Fibroblast of skin of left quadriceps (primary cell): ENCODE measurements at regions not wholly inside any gene's neighbourhood (a gene's known extent, or its start where the extent isn't known, plus 50 kb on each side); places are given as distances from the start of the nearest gene placed in this dataset.
"Not testable (repeated sequence)": the region's sequence is repeated elsewhere in the genome, so short reads cannot be mapped to it uniquely, and the experiment has no call there.

Source experiments
- DNase-seq, 2 experiments: peaks; one replicate each; pipeline ENCODE4 v3.0.0-alpha.2; 2013; ENCODE audit warnings: low read depth in 2 of 2

GRCh38 chr15:22200417-22200816 lies 120.1 kb downstream of the OR4M2 start:
- DNase-seq, result not testable (repeated sequence)

DNA sequence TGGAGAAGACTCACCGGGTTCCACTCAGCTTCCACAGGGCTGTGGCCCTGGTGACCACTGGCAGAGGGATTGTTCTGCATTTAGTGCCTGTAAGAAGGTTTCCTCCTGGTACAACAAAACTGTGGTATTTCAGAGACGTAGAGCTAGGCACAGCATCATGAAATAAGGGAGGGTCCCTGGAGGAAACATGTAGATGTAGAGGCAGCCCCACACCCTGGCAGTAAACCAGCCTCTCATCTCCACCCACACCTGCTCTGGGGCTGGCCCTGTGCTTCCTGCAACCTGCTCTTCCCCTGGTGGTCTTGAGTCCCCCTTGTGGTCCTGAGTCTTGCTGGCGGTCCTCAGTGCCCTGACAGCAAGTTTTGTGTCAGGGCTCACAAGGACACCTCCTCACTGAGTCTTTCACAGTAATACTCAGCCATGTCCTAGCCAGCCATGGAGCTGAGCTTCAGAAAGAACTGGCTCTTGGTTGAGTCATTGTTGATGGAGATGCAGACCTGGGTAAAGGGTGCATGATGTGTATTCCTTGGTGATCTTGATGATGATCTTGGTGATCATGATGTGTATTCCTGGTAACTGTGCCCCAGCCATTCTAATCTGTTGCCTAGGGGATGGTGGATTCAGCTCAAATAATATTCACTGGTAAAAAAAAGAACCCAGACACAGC lies 121.8 kb downstream of the OR4M2 start:
- DNase-seq, result not testable (repeated sequence)

DNA sequence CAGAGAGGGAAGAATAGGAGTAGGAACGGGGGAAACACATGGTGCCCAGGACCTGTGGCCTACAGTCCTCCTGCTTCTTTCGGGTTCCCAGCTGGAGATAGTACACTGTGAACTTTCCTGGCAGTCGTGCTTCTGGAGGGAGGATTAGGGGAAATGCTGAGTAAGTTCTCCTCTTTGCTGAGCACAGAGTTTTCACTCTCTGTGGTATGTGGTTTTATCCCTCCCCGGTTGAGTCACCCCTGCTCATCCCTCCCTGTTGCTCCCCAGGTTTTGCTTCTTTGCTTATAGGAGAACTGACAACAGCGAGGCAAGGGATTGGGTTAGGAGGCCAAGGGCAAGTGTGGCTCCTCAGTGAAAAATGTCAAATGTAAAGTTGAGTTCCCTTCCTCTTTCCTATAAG lies 122.9 kb downstream of the OR4M2 start:
- DNase-seq, result not testable (repeated sequence)

DNA sequence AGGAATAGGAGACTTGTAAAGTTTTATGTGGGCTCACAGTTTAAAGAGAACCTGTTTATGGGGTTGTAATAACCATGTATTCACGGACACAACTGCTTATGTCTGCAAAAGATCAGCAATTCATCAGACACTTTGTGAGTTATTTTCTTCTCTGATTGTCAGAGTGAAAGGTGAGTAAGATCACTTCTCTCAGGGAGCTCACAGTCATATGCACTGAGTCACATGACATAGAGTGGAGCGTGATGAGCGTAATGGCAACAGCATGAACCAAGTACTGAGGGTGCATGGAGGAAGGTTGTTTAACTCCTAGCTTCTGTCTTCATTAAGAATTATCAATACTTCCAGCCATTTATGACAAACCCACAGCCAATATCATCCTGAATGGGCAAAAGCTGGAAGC lies 128.8 kb downstream of the OR4M2 start:
- DNase-seq, result not testable (repeated sequence)

DNA sequence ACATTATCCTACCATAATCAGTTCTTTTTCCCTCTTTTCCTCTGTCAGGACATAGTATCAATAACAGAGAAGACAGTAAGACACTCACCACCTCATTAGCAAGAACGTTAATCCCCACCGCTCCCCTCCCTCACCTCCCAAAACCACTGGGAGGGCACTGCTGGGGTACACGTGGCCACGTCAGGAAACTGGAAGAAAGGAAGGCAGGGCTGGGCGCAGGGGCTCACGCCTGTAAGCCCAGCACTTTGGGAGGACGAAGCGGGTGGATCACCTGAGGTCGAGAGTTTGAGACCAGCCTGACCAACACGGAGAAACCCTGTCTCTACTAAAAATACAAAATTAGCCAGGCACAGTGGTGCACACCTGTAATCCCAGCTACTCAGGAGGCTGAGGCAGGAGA lies 142.3 kb downstream of the OR4M2 start:
- DNase-seq, result not testable (repeated sequence)

- DNase-seq, result no peak
Measured at GRCh38 chr15:22224241-22224671, 143.9 kb downstream of the OR4M2 start.

DNA sequence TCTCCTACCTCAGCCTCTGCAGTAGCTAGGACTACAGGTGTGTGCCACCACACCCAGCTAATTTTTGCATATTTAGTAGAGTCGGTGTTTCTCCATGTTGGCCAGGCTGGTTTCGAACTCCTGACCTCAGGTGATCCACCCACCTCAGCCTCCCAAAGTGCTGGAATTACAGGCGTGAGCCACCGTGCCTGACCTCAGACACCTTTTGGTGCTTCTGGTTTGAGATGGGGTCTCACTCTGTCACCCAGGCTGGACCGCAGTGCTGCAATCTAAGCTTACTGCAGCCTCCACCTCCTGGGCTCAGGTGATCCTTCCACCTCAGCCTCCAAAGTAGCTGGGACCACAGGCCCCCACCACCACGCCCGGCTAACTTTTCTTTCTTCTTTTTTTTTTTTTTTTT lies 144.6 kb downstream of the OR4M2 start:
- DNase-seq, result not testable (repeated sequence)

- no peak for DNase-seq
Measured at GRCh38 chr15:22226034-22226790, 145.9 kb downstream of the OR4M2 start.

GRCh38 chr15:22227411-22228100 lies 147.2 kb downstream of the OR4M2 start:
- DNase-seq, result no peak

DNA sequence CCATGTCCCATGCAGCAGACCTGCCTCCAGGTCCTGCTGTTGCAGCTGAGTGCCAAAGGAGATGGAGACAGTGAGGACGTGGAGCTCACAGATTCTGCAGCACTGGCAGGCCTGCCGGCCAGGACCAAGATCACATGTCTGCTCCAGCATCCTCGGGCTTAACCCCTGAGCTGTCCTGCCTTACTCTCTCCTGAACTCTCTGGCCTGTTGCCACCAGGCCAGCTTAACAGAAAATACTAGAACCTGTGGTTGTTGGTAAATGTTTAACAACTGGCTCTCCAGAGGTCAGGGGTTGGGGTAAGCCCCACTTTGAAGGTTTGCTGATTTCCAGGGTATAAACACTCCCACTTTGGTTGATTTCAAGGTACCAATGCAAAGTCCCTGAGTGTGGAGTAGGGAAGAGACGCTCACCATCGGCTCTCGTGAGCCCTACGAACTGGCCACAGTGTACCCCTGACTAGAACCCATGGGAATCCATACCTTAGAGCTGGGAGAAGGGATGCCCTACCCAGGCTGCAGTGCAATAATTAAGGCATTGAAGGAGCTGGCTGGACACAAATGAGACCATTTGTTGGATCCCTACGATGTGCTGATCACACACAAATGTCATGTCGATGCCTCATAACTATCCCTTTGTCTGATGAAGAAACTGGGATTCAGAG lies 147.9 kb downstream of the OR4M2 start:
- no peak for DNase-seq

DNA sequence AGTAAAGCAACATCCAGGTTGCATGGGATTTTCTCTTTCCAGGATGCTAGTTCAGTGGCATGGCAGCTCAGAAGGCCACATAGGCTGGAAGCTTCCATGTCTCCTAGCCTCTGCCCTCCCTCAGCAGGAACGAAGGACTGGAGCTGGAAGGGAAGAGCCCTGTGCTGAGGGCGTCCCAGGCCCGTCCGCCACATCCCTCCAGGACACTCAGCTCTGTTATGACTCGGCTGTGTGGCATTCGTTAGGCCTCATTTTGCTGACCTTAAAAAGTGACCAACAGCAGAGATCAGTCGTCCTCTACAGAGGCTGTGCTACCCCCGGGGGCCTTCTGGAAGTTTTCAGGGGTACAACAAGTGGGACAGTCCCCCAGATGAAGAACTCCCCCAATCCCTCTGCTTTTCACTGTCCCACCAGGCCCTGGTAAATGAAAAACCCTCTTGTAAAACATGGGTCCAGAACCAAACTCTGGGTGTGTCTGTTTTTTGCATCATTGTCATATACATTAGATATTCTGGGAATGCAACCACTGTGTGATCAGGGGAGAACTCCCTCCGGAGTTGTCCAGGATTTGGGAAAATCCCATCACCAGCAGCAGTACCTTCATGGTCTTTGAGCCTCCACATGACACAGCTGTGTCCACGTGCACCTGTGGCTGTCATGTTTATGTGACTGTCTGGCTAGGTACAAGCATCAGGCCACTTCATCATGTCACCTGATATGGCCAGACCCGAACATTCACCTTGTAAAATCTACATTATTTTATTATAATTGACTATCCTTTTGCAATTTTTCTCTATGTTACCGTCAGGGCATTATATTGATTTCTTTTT lies 149.9 kb downstream of the OR4M2 start:
- no peak for DNase-seq

- no peak for DNase-seq
Measured at GRCh38 chr15:22231603-22232002, 151.3 kb downstream of the OR4M2 start.

DNA sequence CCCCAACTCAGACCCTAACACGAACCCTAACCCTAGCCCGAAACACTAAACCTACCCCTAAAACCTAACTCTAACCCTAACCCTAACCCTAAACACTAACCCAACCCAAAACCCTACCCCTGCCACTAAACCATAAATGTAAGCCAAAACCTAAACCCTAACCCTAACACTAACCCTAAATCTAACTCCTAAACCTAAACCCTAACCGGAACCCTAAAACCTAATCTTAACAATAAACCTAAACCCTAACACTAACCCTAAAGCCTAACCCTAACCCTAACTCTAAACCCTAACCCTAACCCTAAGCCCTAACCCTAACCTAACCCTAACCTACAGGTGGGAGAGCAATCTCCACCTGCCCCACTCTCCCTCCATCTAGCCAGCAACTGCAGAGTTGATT lies 152.3 kb downstream of the OR4M2 start:
- DNase-seq, result no peak

DNA sequence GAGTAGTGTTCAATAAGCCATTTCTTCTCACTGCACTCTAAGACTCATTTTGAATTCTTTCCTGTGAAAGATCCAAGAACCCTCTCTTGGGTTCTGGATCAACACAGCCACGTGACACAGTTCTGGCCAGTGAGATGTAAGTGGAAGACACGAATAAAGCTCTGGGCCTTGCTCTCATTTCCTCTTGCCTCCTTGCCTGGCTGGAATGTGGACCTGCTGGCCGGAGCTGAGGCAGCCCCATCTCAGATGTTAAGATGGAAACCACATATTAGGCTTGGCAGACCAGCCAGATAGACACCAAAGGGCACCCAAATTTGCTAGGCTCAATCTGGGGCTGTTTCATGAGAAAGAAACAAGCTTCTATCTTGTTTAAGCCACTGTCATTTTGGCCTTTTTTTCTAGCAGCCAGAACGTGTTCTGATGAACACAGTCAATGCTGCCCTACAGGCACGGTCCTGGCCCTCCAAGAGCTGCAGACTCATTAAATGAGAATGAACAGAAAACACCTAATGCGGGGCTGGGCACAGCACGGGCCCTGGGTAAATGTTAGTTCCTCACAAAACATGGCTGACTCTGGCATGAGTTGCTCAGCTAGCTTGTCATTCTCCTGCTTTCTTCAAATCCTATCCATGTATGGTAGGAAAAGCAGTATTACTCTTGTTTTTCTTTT lies 155.1 kb downstream of the OR4M2 start:
- DNase-seq, result not testable (repeated sequence)

DNA sequence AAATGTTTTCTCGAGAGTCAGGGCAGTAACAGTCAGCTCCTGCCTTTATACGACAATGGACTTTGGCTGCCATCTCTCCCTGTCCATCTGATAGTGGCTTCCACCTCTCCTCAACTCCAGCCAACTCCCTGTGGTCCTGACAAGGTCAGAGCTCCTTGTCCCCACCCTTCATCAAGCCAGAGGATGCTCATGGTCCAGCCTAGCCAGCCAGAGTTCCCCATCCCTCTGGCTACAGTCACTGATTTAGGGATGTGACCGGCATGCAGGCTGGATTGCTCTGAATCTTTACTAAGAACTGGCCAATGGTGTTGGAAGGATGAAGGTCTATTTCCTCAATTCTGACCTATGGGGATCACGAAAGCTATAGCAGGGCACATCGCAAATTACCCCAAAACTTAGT lies 156.1 kb downstream of the OR4M2 start:
- no peak for DNase-seq

DNA sequence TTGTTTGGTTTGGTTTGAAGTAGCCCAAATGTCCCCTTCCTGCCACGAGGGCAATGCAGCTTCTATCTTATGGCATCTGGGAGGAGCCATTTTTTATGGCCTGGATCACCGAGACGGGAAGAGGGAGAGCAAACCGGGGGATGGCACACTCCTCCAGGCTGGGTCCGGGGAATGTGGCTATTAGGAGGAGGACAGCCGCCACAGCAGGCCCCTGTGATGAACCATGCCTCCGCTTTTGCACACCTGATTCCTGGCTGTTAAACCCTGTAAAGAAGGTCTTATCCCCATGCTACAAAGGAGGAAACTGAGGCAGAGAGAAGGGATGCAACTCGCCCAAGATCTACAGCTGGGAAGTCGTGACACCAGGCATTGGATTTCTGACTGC lies 157.6 kb downstream of the OR4M2 start:
- DNase-seq, result no peak

DNA sequence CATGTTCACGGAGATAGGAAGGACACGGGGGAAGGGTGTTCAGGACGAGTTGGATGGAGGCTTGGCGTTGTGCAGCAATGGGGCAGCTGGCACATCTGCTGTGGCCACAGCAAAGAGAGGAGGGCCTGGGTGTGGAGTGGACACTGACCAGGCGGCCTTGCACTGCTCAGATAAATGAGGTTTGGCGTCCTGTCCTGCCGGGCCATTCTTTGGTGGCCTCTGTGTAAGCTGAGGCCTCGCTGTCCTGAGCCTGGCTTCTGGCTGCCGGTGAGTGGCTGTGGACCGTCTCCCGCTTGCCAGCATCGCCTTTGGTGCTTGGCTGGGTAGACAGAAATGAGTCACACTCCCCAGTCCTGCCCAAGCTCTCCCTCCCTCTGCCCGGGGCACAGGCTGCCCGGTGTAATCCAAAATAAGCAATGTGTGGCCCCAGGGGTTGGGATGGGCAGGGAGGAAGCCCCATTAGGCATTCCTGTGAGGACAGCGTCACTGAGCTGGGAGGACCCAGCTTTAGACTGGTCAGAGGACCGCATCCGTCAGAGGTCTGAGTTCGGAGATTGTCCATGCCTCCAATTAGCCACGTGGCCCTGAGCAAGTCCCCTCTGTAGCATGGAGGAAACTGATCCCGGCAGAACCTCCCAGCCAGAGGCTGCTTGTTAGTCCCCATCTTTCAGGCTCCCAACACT lies 158.1 kb downstream of the OR4M2 start:
- DNase-seq, result not testable (repeated sequence)

DNA sequence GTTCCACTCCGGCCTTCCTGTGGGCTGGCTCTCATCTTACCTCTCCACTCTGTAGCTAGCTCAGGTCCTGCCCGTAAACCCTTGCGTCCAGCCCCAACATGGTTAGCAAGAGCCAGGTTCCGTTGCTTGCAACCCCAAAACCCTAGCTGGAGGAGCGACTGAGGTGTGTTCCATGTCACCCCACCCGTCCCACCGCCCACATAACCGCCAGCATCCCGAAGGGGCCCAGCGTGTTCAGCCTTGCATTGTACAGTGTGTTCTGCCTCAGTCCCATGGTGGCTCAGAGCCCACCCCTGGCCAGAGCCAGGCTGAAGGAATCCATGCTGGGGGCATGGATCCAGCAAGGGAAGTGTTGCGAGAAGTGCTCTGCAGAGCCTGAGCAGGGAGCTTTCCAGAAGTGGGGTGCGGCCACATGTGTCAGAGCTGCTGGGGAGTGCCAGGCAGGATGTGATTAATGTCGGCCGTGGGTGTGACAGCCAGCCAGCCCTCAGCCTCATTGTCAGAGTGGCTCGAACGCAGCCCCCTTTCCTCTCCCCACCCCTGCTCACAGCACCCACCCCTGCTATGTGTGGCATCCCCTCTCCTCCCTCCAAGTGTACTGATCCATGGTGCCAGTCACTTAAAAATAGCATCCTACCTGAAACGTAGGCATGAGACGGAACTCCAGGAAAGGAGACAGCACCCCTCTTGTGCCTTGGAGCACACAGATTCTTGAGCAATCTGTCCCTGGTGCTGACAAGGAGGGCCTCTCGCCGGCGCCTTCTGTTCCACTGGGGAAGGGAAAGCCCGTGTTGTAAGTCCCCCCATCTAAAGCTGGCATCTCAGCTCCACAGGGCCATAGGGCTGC lies 158.9 kb downstream of the OR4M2 start:
- DNase-seq, result not testable (repeated sequence)

- no peak for DNase-seq
Measured at GRCh38 chr15:22239806-22240180, 159.5 kb downstream of the OR4M2 start.
